Retina (tissue), 1 donor: ENCODE measurements at regions not wholly inside any gene's neighbourhood (a gene's known extent, or its start where the extent isn't known, plus 50 kb on each side); places are given as distances from the start of the nearest gene placed in this dataset.

Experiments used
- DNase-seq: peaks from one replicate; pipeline ENCODE4 v3.0.0-alpha.2; 2016

DNA sequence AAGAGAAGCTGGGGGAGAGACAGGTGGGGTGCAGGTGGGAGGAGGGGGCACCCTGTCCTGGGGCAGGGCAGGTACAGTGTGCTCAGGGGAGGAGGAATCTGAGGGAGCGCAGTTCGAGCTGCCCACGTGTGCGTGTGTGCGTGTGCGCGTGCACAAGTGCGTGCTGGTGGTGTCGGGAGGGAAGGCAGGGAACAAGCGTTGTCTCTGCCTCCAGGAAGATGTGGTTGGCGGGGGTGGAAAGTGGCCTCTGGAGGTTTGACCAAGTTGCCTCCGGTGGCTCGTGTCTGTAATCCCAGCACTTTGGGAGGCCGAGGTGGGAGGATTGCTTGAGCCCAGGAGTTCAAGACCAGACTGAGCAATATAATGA is 49.9 kb upstream of the THY1 start:
- no peak for DNase-seq
